HCEC 1CT (cell line): ENCODE measurements at regions not wholly inside any gene's neighbourhood (a gene's known extent, or its start where the extent isn't known, plus 50 kb on each side); places are given as distances from the start of the nearest gene placed in this dataset.

Source experiments
- DNase-seq: peaks from one replicate; pipeline ENCODE4 v3.0.0-alpha.2; 2017

- DNase-seq = no peak
Measured at GRCh38 chr9:107064378-107064777, 201.4 kb downstream of the ZNF462 start.

DNA sequence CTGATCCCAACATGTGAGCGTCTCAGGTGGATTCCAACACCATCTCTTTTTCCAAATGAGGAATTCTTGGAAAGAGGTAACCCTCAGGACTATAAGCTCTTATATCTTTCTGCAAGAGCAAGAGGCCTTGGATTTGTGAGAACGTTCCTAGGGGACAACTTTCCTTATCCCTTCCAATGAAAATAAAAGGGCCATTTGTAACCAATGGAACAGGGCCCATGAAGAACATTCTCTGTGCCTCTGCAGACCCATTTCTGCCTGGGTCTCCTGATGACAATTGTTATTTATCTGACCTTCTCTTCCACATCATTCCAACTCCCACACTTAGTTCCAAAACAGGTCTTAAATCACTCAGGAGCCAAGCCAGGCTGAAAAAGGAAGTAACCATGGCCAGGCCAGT is 202.6 kb downstream of the ZNF462 start:
- no peak for DNase-seq

DNA sequence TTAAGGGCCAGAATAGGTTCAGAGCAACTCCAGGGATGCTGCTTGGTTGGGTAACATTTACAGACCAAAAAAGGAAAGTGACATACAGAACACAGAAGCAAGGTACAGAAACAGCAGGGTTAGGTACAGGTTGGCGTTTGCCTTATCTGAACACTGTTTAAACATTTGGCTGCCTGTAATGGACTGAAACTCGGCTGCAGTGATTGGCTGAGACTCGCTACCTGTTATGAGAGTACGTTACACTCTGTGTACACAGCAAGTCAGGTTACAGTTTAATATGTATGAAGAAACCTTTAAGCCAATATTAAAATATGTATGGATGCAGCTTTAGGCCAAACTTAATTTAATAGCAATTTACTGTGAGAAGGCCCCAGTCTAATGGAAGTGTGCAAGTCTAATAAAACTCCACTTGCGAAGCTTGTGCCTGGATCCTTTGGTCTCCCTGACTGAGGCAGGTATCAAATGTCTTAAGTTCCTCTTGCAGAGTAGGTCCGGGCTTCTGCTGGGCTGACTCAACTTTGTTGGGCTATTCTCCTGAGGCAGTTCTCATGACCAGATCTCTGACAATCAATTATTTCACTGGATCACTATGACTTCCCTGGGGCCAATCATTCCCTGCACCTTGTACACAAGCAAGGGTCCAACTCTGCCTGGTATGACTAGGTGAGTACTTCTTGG is 204.9 kb downstream of the ZNF462 start:
- no peak for DNase-seq

- no peak for DNase-seq
Measured at GRCh38 chr9:107068581-107068980, 205.6 kb downstream of the ZNF462 start.

GRCh38 chr9:107070586-107070985 is 207.6 kb downstream of the ZNF462 start:
- no peak for DNase-seq

GRCh38 chr9:107078061-107078460 is 205.0 kb upstream of the RAD23B start:
- DNase-seq = no peak

DNA sequence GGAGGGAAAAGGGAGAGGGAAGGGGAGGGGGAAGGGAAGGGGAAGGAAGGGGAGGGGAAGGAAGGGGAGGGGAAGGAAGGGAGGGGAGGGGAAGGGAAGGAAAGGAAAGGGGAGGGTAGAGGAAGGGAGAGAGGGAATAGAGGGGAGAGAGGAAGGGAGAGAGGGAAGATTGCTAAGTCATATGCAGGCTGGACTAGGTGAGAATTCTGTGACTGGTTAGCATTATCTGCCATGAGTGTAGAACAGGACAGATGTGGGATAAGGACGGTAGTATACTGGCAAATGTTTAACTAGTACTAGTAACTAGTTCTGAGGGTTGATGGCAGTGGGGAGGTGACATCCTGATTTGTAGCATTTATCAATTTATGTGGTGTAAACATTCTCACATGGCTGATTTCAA is 203.5 kb upstream of the RAD23B start:
- DNase-seq = no peak

DNA sequence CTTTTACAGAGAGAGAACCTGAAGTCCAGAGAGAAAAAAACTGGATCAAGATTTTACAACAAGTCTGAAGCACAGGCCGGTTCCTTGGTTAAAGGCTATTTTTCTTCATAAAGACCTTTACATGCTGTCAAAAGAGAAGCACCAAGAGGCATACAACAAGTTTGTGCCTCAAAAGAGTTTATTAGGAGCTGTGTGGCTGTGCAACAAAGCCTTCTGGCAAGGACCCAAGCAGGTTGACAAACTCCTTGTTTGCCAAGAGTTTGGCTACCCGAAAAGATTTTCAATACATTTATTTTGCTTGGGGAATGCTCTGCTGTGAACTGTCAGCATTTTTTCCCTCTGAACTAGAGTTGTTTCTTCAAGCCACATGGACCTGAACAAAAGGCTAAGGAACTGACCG is 202.9 kb upstream of the RAD23B start:
- DNase-seq = no peak

DNA sequence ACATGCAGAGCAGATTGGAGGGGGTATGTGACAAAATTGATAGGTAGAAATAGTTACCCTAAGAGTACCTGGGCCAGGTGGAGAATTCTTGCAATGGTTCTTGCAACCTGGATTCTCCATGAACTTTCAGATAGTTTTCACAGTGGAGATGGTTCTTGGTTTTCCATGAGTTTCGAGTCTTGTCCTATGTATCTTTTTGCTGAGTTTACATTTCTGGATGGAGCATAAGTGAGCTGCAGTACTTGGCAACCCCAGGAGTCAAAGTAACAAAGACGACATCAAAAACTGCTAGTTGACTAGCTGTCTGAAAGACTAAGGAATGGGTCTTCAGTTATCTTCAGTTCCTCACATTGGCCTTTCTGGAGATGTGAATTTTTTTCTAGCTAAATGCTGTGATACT is 196.6 kb upstream of the RAD23B start:
- DNase-seq = no peak

DNA sequence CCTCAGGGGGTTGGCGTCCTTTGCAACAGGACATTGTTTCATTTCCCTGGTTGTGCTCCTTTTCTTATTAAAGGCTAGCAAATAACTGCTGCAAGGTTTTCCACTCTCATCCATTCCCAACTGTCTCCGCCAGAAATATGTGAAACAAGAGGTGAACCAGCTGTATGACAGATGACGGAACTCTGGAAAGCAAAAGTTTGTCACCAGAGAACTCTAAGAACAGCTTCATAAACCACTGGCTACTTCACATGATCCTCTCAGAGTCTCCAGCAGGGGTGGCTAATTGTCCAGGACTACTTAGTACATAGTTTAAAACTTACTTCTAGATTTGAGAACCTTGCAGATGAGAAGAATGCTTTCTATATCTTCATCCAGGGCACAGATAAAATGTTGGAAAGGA is 195.9 kb upstream of the RAD23B start:
- peak; percentile 13 for DNase-seq

GRCh38 chr9:107090218-107090617 is 192.9 kb upstream of the RAD23B start:
- DNase-seq = no peak

DNA sequence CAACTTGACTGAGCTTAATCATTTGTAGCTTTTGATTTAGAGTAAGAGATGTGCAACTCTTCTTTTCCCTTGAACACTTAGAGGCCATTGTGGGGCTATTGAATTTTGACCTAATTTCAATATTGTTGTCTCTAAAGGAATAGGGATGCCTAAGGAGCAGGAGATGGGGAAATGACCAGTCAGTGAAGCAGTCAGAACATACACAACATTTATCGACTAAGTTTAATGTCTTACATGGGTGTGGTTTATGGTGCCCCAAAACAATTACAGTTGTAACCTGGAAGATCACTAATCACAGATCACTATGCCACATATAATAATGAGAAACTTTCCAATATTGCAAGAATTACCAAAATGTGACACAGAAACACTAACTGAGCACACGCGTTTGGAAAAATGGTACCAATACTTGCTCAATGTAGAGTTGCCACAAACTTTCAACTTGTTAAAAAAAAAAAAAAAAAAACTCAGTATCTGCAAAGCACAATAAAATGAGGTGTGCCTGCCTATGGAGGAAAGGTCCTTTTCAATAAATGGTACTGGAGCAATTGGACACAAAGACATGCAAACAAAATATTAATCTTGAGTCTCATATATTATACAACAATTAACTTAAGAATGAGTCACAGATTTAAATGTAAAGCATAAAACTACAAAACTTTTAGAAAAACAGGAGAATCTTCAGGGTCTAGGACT is 189.6 kb upstream of the RAD23B start:
- DNase-seq = no peak

DNA sequence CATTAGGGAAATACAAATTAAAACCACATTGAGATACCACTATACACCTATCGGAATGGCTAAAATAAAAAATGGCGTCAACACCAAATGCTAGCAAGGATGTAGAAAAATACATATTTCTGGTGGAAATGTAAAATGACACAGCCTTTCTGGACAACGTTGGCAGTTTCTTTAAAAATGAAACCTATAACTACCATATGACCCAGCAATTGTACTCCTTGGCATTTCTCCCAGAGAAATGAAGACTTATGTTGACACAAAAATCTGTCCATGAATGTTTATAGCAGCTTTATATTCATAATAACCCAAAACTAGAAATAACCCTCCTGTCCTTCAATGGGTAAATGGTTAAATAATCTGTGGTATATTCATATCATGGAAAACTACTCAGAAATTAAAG is 188.7 kb upstream of the RAD23B start:
- no peak for DNase-seq

GRCh38 chr9:107100591-107100990 is 182.5 kb upstream of the RAD23B start:
- no peak for DNase-seq

- no peak for DNase-seq
Measured at GRCh38 chr9:107102011-107102410, 181.1 kb upstream of the RAD23B start.

- no peak for DNase-seq
Measured at GRCh38 chr9:107103621-107104020, 179.5 kb upstream of the RAD23B start.

GRCh38 chr9:107105784-107106183 is 177.3 kb upstream of the RAD23B start:
- no peak for DNase-seq

DNA sequence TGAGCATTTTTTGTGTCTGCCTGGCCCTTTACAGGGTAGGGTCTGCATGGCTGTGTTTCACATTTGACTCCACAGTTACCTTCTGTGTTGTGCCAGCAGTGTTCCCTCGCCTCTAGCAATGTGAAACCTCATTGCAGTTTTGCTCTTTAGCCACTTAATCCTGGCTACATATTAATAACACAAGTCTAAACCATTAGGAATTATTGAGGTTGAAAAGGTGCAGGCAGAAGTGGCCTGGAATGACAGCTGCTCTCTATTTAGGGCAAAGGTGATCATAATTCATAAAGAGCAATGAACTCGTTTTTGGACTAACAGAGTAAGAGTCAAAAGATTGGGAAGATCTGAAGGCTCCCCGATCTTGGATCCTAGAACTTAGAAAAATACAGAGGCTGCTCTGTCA is 176.7 kb upstream of the RAD23B start:
- DNase-seq = no peak

- no peak for DNase-seq
Measured at GRCh38 chr9:107108342-107109130, 174.5 kb upstream of the RAD23B start.

- DNase-seq = no peak
Measured at GRCh38 chr9:107109324-107109723, 173.8 kb upstream of the RAD23B start.

GRCh38 chr9:107110153-107110552 is 172.9 kb upstream of the RAD23B start:
- no peak for DNase-seq

GRCh38 chr9:107112707-107113243 is 170.3 kb upstream of the RAD23B start:
- DNase-seq = no peak

DNA sequence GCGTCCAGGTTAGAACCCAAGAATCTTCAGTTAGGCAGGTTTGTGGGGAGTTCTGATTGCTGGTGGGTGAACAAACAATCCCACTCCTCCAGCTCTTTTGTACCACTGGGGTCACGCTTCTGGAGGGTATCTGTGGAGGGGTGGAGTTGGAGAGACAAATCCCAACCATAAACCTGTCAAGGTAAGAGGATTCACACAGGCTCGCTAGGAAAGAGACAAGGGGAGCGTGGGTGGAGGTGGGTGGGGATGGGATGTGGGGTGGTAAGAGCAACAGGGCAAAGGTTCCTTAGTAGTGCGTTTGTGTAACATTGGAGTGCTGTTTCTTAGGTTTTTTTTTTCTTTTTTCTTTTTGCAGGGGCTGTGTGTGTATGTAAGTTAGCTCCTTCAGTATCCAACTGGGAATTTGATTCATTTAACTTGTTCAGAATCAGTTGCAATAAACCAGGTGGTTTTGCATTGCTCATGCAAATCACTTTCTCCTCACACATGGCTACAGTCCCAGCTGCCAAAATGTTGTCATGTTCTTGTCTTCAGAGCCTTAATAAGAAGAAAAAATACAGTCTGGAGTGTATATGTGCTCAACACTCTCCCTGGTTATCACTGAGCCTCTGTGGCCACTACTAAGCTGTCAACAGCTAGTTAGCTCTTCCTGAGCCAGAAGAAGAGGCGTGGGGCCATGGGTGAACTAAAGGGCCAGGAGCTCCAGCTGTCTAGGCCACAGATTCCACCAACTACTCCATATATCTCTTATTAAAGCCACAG is 164.0 kb upstream of the RAD23B start:
- DNase-seq = no peak
